ENCODE measurements at regions not wholly inside any gene's neighbourhood (a gene's known extent, or its start where the extent isn't known, plus 50 kb on each side); places are given as distances from the start of the nearest gene placed in this dataset.

DNA sequence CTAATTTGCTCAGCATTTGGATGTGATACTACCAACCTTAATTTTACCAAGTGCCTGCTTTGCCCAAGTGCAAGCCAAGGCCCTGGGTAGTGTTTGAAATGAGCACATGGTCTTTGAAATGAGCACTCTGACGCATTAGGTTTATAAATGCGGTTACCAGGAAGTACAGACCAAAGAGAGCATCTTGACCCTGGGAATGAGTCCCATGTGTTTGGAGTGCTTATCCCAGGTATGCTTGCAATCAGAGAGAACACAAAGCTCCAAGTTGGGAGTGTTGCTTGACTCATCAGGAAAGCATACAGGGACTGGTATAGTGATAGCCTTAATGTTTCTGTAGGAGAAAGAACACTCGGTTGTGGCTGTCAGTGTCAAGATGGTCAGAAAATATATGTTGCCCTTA, 203.6 kb upstream of the MAMLD1 start:
- TF ChIP-seq RXRA (IDR thresholded peaks at IDR 0.05), result no peak
- TF ChIP-seq, protein P1, sequence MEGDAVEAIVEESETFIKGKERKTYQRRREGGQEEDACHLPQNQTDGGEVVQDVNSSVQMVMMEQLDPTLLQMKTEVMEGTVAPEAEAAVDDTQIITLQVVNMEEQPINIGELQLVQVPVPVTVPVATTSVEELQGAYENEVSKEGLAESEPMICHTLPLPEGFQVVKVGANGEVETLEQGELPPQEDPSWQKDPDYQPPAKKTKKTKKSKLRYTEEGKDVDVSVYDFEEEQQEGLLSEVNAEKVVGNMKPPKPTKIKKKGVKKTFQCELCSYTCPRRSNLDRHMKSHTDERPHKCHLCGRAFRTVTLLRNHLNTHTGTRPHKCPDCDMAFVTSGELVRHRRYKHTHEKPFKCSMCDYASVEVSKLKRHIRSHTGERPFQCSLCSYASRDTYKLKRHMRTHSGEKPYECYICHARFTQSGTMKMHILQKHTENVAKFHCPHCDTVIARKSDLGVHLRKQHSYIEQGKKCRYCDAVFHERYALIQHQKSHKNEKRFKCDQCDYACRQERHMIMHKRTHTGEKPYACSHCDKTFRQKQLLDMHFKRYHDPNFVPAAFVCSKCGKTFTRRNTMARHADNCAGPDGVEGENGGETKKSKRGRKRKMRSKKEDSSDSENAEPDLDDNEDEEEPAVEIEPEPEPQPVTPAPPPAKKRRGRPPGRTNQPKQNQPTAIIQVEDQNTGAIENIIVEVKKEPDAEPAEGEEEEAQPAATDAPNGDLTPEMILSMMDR (IDR thresholded peaks at IDR 0.05; ENCODE audit: low read depth, low read length, missing input control), result no peak
- TF ChIP-seq, protein P2, sequence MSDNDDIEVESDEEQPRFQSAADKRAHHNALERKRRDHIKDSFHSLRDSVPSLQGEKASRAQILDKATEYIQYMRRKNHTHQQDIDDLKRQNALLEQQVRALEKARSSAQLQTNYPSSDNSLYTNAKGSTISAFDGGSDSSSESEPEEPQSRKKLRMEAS (IDR thresholded peaks at IDR 0.05), result no peak
